Choroid plexus epithelial cell (primary cell): ENCODE measurements at regions not wholly inside any gene's neighbourhood (a gene's known extent, or its start where the extent isn't known, plus 50 kb on each side); places are given as distances from the start of the nearest gene placed in this dataset.
"Not testable (repeated sequence)": the region's sequence is repeated elsewhere in the genome, so short reads cannot be mapped to it uniquely, and the experiment has no call there.

Experiments used
- DNase-seq: peaks from one replicate; pipeline ENCODE4 v3.0.0-alpha.2; 2010; ENCODE audit warnings: low read depth
- H3K4me3 ChIP-seq: 2 replicates; pipeline ENCODE4 v1.5.1; 2011; ENCODE audit warnings: low read depth, mild to moderate bottlenecking, control low read depth, low read length, moderate library complexity
- CTCF ChIP-seq: conservative IDR thresholded peaks from 2 replicates; pipeline ENCODE4 v1.5.1; 2011; ENCODE audit warnings: low read depth, mild to moderate bottlenecking, control low read depth, inconsistent platforms, low read length, moderate library complexity

GRCh38 chr13:20301403-20302071 is 69.4 kb upstream of the GJB6 start:
- no peak for TF ChIP-seq CTCF
- DNase-seq = no peak
- H3K4me3 ChIP-seq = peak overlapping the region; percentile 39

- DNase-seq = no peak
- no peak overlapping the region for H3K4me3 ChIP-seq
- no peak for TF ChIP-seq CTCF
Measured at GRCh38 chr13:20301015-20301402, 68.9 kb upstream of the GJB6 start.

GRCh38 chr13:20297181-20297580 is 65.1 kb upstream of the GJB6 start:
- no peak overlapping the region for H3K4me3 ChIP-seq
- no peak for TF ChIP-seq CTCF
- no peak for DNase-seq

GRCh38 chr13:20295956-20296355 is 63.8 kb upstream of the GJB6 start:
- no peak for DNase-seq
- no peak overlapping the region for H3K4me3 ChIP-seq
- no peak for TF ChIP-seq CTCF

GRCh38 chr13:20294497-20294896 is 62.4 kb upstream of the GJB6 start:
- H3K4me3 ChIP-seq = no peak overlapping the region
- no peak for DNase-seq
- peak; percentile 25 for TF ChIP-seq CTCF

- not testable (repeated sequence) for DNase-seq, H3K4me3 ChIP-seq
Measured at GRCh38 chr13:20292301-20292700, 60.2 kb upstream of the GJB6 start.

GRCh38 chr13:20291675-20292074 is 59.6 kb upstream of the GJB6 start:
- H3K4me3 ChIP-seq = no peak overlapping the region
- no peak for DNase-seq
- TF ChIP-seq CTCF = no peak

- no peak for TF ChIP-seq CTCF
- DNase-seq = no peak
- no peak overlapping the region for H3K4me3 ChIP-seq
Measured at GRCh38 chr13:20291037-20291436, 58.9 kb upstream of the GJB6 start.
